T-helper 1 cell (primary cell): ENCODE measurements at regions not wholly inside any gene's neighbourhood (a gene's known extent, or its start where the extent isn't known, plus 50 kb on each side); places are given as distances from the start of the nearest gene placed in this dataset.
"Not testable (repeated sequence)": the region's sequence is repeated elsewhere in the genome, so short reads cannot be mapped to it uniquely, and the experiment has no call there.

ENCODE experiments used
- DNase-seq, 5 donors: peaks; one replicate each; pipeline ENCODE4 v3.0.0-alpha.2; 2012 to 2020

DNA sequence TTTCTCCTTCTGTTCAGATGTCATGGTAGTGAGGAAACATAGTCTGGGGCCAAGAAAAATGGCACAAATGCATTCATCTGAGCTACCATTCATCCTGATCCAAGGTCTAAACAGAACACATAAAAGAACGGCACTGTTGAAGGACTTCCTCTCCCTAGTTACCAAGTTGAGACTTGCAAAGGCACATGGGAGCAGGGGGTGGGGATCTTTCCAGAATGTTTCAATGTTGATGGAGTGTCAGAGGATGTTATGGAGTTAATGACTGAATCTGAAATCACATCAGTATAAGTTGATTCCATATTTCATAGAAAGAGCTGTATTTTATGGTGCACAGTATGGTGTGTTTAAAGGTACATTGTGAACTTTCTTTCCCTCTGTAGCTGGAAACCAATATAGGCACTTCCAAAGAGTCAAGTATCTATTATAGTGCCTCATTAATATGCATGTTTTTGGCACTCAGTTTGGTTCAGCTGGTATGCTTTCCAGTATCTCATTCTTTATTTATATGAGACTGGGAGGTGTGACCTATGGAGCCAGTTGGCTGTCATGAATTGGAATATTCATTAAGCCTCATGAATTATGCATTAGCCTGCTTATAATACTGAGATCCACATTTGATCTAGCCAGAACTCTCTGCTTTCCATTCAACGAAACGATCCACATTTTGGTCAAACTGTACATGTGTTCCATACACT, 603.0 kb downstream of the NR2F1-AS1 start:
- DNase-seq = no peak

DNA sequence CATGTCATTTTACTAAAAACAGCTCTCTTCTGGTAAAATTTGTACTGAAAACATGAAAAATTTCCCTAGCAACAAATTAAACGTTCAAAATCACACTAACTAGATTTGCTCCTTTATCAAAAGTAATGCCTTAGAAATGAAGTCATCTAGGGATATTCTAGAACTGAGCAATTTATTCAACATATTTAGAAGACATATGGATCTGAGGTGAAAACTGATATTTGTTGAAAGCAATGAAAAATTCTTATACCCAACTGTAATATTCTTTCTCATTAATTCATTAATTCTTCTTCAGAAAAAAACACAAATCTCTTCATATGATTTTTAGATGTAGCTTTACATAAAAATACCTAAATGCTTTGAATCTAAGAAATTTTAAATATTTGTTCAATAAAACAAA, 604.9 kb downstream of the NR2F1-AS1 start:
- no peak for DNase-seq

GRCh38 chr5:92969781-92970237, 611.2 kb downstream of the NR2F1-AS1 start:
- DNase-seq = no peak

DNA sequence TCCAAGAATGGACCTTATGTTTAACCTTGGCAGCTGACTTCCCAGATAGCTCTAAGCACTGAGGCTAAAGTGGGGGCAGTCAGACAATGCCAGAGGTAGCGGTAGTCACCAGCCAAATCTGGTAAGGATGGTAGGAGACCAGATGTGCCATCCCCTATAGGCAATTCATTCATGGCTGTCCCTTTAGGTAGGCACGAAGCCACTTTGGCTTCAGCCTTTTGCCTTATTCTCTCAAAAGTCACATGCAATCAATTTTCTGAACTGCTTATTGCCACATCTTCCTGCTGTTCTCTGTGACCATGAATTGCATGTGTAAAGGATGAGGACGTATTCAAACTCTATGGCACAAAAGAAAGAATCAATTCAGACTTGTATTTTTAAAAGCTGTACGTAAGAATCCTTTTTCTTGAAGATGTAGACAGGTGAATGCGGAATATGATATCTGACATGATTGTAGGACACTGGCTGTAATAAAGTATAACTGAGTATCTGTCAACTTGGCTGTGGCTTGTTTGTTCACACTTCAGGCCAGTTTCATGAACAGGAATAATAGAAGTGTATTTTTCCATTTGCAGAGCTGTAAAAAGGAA, 611.7 kb downstream of the NR2F1-AS1 start:
- DNase-seq = no peak

- DNase-seq = no peak
These were observed 617.2 kb downstream of the NR2F1-AS1 start for GRCh38 chr5:92963800-92964199.

- no peak for DNase-seq
These were observed 618.3 kb downstream of the NR2F1-AS1 start for GRCh38 chr5:92962752-92963151.

- no peak for DNase-seq
These were observed 624.1 kb downstream of the NR2F1-AS1 start for GRCh38 chr5:92956886-92957285.

DNA sequence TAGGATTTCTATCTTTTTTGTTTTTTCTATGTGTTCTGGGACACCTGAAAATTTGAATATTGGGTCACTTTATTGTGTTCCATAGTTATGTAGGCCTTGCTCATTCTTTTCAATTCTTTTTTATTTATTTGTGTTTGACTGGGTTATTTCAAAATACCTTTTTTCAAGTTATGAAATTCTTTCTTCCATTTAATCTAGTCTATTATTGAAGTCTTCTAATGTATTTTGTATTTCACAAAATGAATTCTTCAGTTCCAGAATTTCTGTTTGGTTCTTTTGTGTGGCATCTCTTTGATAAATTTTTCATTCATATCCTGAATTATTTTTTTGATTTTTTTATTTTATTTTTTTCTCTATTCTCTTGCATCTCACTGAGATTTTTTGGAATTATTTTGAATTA, 628.8 kb downstream of the NR2F1-AS1 start:
- no peak for DNase-seq

DNA sequence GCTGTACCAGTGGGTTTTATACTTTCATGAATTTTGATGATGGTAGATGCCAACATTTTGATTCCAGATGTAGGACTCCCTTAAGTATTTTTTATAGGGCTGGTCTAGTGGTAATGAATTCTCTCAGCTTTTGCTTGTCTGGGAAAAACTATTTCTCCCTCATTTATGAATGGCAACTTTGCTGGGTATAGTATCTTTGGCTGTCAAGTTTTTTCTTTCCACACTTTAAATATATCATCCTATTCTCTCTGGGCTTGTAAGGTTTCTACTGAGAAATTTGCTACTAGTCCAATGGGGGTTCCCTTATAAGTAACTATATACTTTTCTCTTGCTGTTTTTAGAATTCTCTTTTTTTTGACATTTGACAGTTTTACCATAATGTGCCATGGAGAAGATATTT, 629.3 kb downstream of the NR2F1-AS1 start:
- DNase-seq = no peak

DNA sequence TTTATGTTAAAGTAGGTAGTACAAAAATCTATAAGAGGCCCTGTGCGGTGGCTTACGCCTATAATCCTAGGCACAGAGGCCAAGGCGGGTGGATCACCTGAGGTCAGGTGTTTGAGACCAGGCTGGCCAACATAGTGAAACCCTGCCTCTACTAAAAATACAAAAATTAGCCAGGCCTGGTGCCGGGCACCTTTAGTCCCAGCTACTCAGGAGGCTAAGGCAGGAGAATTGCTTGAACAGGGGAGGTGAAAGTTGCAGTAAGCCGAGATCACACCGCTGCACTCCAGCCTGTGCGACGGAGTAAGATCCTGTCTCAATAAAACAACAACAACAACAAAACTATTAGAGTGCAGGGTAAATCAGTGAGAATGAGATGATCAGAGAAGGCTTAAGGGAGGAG, 634.5 kb downstream of the NR2F1-AS1 start:
- DNase-seq = no peak

- DNase-seq = no peak
These were observed 635.4 kb downstream of the NR2F1-AS1 start for GRCh38 chr5:92945605-92946097.

GRCh38 chr5:92944903-92945604, 636.0 kb downstream of the NR2F1-AS1 start:
- no peak for DNase-seq

DNA sequence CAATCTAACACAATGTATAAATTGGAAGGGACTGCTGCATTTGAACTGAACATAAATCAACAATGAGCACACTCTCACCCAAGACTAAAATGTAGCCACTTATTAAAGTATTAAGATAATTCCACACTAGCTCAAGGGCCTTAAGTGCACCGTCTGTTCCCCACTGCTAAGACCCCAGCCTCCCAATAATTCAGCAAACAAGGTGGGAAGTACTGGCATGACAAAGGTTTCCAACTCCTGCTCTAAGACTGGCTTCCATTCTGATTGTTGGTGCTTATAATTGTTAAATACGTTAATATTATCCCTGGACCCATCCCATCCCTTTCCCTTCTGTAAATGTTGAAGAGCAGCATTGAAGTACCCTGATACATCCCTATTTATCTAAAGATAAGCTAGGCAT, 636.7 kb downstream of the NR2F1-AS1 start:
- no peak for DNase-seq

GRCh38 chr5:92942762-92943161, 638.3 kb downstream of the NR2F1-AS1 start:
- no peak for DNase-seq

DNA sequence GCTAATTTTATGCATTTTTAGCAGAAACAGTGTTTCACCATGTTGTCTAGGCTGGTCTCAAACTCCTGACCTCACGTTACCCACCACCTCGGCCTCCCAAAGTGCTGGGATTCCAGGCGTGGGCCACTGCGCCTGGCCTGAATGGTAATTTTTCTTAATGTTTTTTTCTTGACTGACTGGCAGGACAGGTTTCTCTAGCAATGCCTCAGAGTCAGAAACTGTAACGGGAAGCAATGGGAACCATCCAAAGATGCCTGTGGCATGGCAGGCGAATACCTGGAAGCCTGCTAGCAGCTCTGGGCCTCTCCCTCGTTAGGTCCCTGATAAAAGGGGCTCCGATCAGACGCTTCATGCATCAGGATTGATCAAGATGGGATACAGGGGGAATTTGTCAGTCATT, 639.2 kb downstream of the NR2F1-AS1 start:
- DNase-seq = no peak

GRCh38 chr5:92939428-92939827, 641.6 kb downstream of the NR2F1-AS1 start:
- no peak for DNase-seq

DNA sequence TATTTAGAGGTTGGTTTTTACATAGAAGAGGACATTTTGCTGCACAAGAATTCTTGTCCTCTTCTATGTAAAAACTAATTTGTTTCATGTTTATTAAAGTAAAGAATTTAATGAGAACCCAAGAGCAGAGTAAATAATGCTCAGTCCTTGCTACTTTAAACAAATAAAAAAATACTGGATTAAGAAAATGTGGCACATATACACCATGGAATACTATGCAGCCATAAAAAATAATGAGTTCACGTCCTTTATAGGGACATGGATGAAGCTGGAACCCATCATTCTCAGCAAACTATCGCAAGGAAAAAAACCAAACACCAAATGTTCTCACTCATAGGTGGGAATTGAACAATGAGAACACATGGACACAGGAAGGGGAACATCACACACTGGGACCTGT, 643.6 kb downstream of the NR2F1-AS1 start:
- not testable (repeated sequence) for DNase-seq

- DNase-seq = no peak
These were observed 651.0 kb downstream of the NR2F1-AS1 start for GRCh38 chr5:92930057-92930456.

DNA sequence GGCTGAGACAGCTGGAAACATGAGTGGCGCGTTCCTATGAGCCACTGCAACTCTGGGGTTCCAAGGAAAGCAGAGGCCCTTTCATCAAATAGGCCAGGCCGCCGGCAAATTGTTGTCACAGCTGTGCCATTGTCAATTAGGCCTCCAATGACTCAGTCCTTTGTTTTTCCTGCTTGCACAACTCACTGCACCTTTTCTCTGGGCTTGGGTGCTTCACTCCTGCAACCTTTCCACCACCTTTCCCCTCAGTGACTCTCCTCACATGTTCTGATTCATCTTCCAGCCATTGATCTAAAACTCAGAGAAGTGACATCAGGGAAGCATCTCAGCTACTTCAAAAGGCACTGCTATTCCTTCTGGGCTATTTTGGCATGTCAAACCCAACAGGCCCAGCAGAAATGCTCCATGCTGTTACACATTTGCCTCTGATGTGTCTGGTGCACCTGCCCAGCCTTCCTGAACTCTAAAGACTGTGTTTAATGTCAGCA, 653.7 kb downstream of the NR2F1-AS1 start:
- no peak for DNase-seq

DNA sequence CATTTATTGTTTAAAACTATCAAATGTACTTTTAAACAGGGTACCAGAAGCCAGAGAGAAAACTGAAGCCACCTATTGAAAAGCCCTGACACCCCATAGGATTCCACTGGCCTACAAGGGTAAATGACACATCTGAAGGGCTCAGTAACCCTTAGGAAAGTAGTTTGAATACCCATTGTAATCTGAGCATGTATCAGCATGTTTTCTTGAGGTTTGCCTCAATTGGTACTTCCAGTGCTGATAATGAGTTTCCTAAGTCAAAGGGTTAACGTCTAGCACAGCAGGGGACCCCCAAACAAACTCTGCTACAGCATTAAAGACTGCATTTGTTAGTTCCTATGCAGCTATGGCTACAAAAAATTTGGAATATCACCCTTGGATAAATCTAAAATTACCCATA, 657.1 kb downstream of the NR2F1-AS1 start:
- DNase-seq = no peak

- no peak for DNase-seq
These were observed 658.6 kb downstream of the NR2F1-AS1 start for GRCh38 chr5:92922231-92922967.

- no peak for DNase-seq
These were observed 664.0 kb downstream of the NR2F1-AS1 start for GRCh38 chr5:92917044-92917443.

DNA sequence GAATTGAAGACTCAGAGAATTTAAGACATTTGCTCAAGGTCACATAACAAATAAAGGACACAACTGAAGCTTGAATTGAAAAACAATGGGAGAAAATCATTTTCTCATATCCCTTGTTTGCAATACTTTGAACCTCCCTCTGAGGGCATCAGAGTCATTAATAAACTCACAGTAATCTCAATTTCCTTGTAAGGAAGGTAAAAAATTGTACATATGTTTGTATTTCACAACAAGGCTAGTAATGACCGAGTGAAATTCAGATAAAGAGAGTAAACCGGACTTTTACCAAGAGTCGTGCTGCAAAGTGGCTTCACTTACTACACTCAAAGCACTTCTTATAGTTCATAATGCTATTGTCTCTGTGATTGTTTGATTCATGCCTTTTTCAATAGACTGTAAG, 665.0 kb downstream of the NR2F1-AS1 start:
- no peak for DNase-seq
